Smooth muscle cell (in vitro differentiated cells): ENCODE measurements at regions not wholly inside any gene's neighbourhood (a gene's known extent, or its start where the extent isn't known, plus 50 kb on each side); places are given as distances from the start of the nearest gene placed in this dataset.
A peak's percentile ranks its signal among the peaks of the same experiment; 100 is the strongest.

ENCODE experiments used
- DNase-seq: peaks from one replicate; lab custom pipeline; 2025; ENCODE audit not compliant: unreplicated experiment; lab: John Stamatoyannopoulos, UW
- H2AFZ ChIP-seq: fragments of 200-600 bp; sonication (generic); 2 replicates; pipeline ENCODE4 v1.6.0; 2016; ENCODE audit warnings: antibody characterized with exemption, low read depth, mild to moderate bottlenecking
- H3F3A ChIP-seq: fragments of 200-600 bp; sonication (generic); 2 replicates; pipeline ENCODE4 v1.6.0; 2017; ENCODE audit warnings: antibody characterized with exemption, low read depth
- H3K27ac ChIP-seq: fragments of 200-600 bp; sonication (generic); 2 replicates; pipeline ENCODE4 v1.5.1; 2016; ENCODE audit warnings: low read depth, mild to moderate bottlenecking
- H3K27me3 ChIP-seq: fragments of 200-600 bp; sonication (generic); 2 replicates; pipeline ENCODE4 v1.6.1; 2016; ENCODE audit warnings: low read depth, mild to moderate bottlenecking
- H3K36me3 ChIP-seq: fragments of 200-600 bp; sonication (generic); 2 replicates; pipeline ENCODE4 v1.5.1; 2016; ENCODE audit warnings: low read depth
- H3K4me1 ChIP-seq: fragments of 200-600 bp; sonication (generic); 2 replicates; pipeline ENCODE4 v1.5.1; 2016; ENCODE audit warnings: low read depth
- H3K4me2 ChIP-seq: fragments of 200-600 bp; sonication (generic); 2 replicates; pipeline ENCODE4 v1.6.0; 2016; ENCODE audit warnings: mild to moderate bottlenecking
- H3K4me3 ChIP-seq: fragments of 200-600 bp; sonication (generic); 2 replicates; pipeline ENCODE4 v1.5.1; 2016; ENCODE audit warnings: mild to moderate bottlenecking
- H3K79me2 ChIP-seq: fragments of 200-600 bp; sonication (generic); 2 replicates; pipeline ENCODE4 v1.6.0; 2016; ENCODE audit warnings: low read depth, mild to moderate bottlenecking
- H3K9ac ChIP-seq: fragments of 200-600 bp; sonication (generic); 2 replicates; pipeline ENCODE4 v1.6.0; 2016; ENCODE audit warnings: low read depth
- H3K9me3 ChIP-seq: fragments of 200-600 bp; sonication (generic); replicated peaks from 2 replicates; pipeline ENCODE4 v1.5.1; 2016; ENCODE audit warnings: low read depth
- H4K20me1 ChIP-seq: fragments of 200-600 bp; sonication (generic); 2 replicates; pipeline ENCODE4 v1.6.0; 2016; ENCODE audit warnings: low read depth
- WGBS: methylation state at CpG from one replicate; pipeline ENCODE4 v1.1.7; 2016; ENCODE audit warnings: low lambda C conversion rate; 5-methylcytosine and 5-hydroxymethylcytosine counted together
- TF ChIP-seq, protein P1 (sequence below): fragments of 200-600 bp; sonication (generic); IDR thresholded peaks from 2 replicates; pipeline ENCODE4 v1.5.1; 2017; ENCODE audit warnings: borderline replicate concordance, mild to moderate bottlenecking, antibody characterized with exemption; ENCODE audit not compliant: insufficient read depth, poor library complexity, severe bottlenecking

DNA sequence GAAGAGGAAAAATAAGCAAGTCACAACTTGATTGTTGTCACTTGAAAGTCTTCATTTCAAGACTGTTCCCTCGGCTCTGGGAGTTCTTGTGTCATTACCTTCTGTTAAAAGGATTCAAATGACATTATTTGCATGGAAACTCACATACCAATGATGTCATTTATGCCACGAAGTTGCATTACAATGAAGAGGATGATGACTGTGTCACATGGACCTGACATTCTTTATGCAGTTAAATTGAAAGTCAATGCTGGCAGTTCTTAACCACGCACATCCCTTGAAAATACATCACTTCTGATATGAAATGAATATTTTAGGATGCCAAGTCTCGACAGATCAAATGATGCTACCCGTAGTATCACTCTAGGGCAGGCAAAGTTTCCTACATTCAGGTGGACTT is 1069.5 kb downstream of the VRK1 start:
- no peaks in the 10 kb centered on the region for H4K20me1 ChIP-seq
- WGBS: 75% methylated on average over 5 of the region's 5 CpGs
- H3K27ac ChIP-seq: peak overlapping the region; percentile 59
- no peaks in the 10 kb centered on the region for H3K4me1 ChIP-seq
- no peak overlapping the region for H2AFZ ChIP-seq
- H3K4me3 ChIP-seq: no peak overlapping the region
- H3K36me3 ChIP-seq: no peaks in the 10 kb centered on the region
- no peak overlapping the region for H3K4me2 ChIP-seq
- H3K27me3 ChIP-seq: no peaks in the 10 kb centered on the region
- no peaks in the 10 kb centered on the region for H3F3A ChIP-seq
- H3K9ac ChIP-seq: no peak overlapping the region
- TF ChIP-seq, protein P1, sequence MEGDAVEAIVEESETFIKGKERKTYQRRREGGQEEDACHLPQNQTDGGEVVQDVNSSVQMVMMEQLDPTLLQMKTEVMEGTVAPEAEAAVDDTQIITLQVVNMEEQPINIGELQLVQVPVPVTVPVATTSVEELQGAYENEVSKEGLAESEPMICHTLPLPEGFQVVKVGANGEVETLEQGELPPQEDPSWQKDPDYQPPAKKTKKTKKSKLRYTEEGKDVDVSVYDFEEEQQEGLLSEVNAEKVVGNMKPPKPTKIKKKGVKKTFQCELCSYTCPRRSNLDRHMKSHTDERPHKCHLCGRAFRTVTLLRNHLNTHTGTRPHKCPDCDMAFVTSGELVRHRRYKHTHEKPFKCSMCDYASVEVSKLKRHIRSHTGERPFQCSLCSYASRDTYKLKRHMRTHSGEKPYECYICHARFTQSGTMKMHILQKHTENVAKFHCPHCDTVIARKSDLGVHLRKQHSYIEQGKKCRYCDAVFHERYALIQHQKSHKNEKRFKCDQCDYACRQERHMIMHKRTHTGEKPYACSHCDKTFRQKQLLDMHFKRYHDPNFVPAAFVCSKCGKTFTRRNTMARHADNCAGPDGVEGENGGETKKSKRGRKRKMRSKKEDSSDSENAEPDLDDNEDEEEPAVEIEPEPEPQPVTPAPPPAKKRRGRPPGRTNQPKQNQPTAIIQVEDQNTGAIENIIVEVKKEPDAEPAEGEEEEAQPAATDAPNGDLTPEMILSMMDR: no peak
- no peak for DNase-seq
- H3K9me3 ChIP-seq: no peaks in the 10 kb centered on the region
- H3K79me2 ChIP-seq: no peaks in the 10 kb centered on the region

DNA sequence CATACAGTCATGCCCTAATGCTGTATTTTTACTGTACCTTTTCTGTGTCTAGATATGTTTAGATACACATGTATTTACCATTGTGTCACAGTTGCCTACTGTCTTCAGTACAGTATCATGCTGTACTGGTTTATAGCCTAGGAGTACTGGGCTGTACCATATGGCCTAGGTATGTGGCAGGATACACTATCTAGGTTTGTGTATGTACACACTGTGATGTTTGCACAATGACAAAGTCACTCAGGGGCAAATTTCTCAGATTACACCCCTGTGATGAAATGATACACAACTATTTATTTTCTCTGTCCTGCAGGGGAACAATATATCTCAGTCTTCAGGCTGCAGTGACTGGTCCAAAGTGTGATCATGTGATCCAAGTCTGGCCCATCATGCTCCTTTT is 1076.1 kb downstream of the VRK1 start:
- Histone ChIP-seq H2AFZ (no peak overlapping the region), H3K4me2 (no peak overlapping the region), H3K79me2 (no peaks in the 10 kb centered on the region), H3K27me3 (no peaks in the 10 kb centered on the region), H3K4me1 (no peaks in the 10 kb centered on the region), H3K9me3 (no peaks in the 10 kb centered on the region), H3K27ac (no peak overlapping the region), H3K4me3 (no peak overlapping the region), H3K9ac (no peak overlapping the region), H3K36me3 (no peaks in the 10 kb centered on the region), H4K20me1 (no peaks in the 10 kb centered on the region), H3F3A (no peaks in the 10 kb centered on the region)
- TF ChIP-seq, protein P1: no peak
- DNase-seq: no peak

DNA sequence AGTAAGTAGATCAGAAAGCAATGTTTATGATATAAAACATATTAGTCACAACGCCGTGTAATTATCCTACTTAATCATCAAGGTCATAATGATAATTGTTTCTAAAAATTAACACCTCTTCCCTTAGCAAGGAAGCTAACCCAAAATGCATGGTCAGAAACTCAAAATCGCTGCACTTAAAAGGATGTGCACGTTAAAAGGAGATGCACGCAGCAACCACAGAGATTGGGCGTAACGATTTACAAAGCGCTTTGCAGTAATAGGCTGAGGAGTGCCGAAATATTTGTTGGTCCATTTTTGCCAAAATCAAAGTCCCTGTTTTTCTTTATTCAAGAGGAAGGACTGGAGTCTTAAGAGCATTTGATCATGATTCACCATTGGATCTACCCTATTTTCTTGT is 1077.2 kb downstream of the VRK1 start:
- Histone ChIP-seq H3K36me3 (no peaks in the 10 kb centered on the region), H3K27me3 (no peaks in the 10 kb centered on the region), H4K20me1 (no peaks in the 10 kb centered on the region), H3K9me3 (no peaks in the 10 kb centered on the region), H3F3A (no peaks in the 10 kb centered on the region), H3K4me3 (no peak overlapping the region), H3K27ac (no peak overlapping the region), H2AFZ (no peak overlapping the region), H3K9ac (no peak overlapping the region), H3K4me2 (no peak overlapping the region), H3K4me1 (no peaks in the 10 kb centered on the region), H3K79me2 (no peaks in the 10 kb centered on the region)
- DNase-seq: no peak
- WGBS: 94% methylated on average over 9 of the region's 9 CpGs
- TF ChIP-seq, protein P1: no peak

DNA sequence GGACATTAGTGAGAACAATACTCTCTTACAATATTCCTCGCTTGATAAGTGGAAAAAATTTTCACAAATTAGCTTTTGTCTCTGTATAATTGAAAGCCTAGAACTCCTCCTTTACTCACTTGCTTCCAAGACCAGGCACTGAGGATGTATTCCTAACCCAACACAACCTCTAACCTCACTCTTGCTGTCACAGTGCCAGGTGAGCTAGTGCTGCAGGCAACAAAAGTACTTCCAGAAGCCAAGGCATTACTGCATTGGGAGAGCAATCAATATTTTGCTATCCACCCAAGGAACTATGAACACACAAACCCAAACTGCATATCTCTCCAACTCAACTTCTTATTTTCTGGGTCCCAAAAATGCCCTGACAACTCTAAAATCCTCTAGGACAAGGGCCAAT is 1081.0 kb downstream of the VRK1 start:
- no peaks in the 10 kb centered on the region for H4K20me1 ChIP-seq
- no peaks in the 10 kb centered on the region for H3F3A ChIP-seq
- H3K79me2 ChIP-seq: no peaks in the 10 kb centered on the region
- no peak overlapping the region for H3K4me2 ChIP-seq
- no peaks in the 10 kb centered on the region for H3K4me1 ChIP-seq
- DNase-seq: no peak
- no peak overlapping the region for H3K27ac ChIP-seq
- no peak overlapping the region for H2AFZ ChIP-seq
- no peaks in the 10 kb centered on the region for H3K36me3 ChIP-seq
- H3K4me3 ChIP-seq: no peak overlapping the region
- H3K27me3 ChIP-seq: no peaks in the 10 kb centered on the region
- WGBS: 91% methylated on average over 1 of the region's 1 CpG
- H3K9ac ChIP-seq: no peak overlapping the region
- H3K9me3 ChIP-seq: no peaks in the 10 kb centered on the region
- TF ChIP-seq, protein P1: no peak
